Body of pancreas (tissue), 4 donors: ENCODE measurements at regions not wholly inside any gene's neighbourhood (a gene's known extent, or its start where the extent isn't known, plus 50 kb on each side); places are given as distances from the start of the nearest gene placed in this dataset.

Source experiments
- ATAC-seq: fragments of 150-250 bp; one replicate; pipeline ENCODE4 v1.9.1; 2016
- DNase-seq, 4 donors: peaks; one replicate each; pipeline ENCODE4 v3.0.0-alpha.2; 2019
- H3K27ac ChIP-seq, 4 donors: fragments of 200-600 bp; sonication (generic); 1 replicate in 3 of 4; 2 replicates in 1 of 4; pipeline versions ENCODE4 v1.5.1 to v1.6.1; 2016 to 2019; ENCODE audit warnings: mild to moderate bottlenecking in 1 of 4, mixed read lengths in 1 of 4, moderate library complexity in 1 of 4
- H3K27me3 ChIP-seq, 2 donors: fragments of 200-600 bp; sonication (generic); one replicate each; pipeline ENCODE4 v1.6.0; 2016; ENCODE audit warnings: mild to moderate bottlenecking in 1 of 2
- H3K36me3 ChIP-seq, 2 donors: fragments of 200-600 bp; sonication (generic); replicated peaks in 1 of 2; 2 replicates each; pipeline ENCODE4 v1.5.1; 2016; ENCODE audit warnings: low read depth in 2 of 2; ENCODE audit not compliant: insufficient read depth in 1 of 2
- H3K4me1 ChIP-seq: fragments of 200-600 bp; sonication (generic); one replicate; pipeline ENCODE4 v1.6.0; 2016
- H3K4me3 ChIP-seq, 2 donors: fragments of 200-600 bp; sonication (generic); 1 replicate in 1 of 2; 2 replicates in 1 of 2; pipeline ENCODE4 v1.5.1; 2016 to 2019
- H3K9me3 ChIP-seq, 3 donors: fragments of 200-600 bp; sonication (generic); 1 replicate in 2 of 3; 2 replicates in 1 of 3; pipeline ENCODE4 v1.5.1; 2016
- CTCF ChIP-seq, 7 experiments: fragments of 450-650 bp in 4 of 7; fragments of 200-600 bp in 3 of 7; sonication (generic) in 3 of 7; IDR thresholded peaks; one replicate each; pipeline ENCODE4 v1.5.1; 2016 to 2019; ENCODE audit warnings: antibody characterized with exemption in 7 of 7
- POLR2A ChIP-seq, 3 donors: fragments of 450-650 bp; IDR thresholded peaks; one replicate each; pipeline ENCODE4 v1.6.1; 2016; ENCODE audit warnings: antibody characterized with exemption in 3 of 3, mild to moderate bottlenecking in 2 of 3
- WGBS, 2 donors: methylation state at CpG; one replicate each; pipeline ENCODE4 v1.1.5; 2017; 5-methylcytosine and 5-hydroxymethylcytosine counted together
- intact Hi-C: fragments of 100-400 bp; cut with DNase I; formaldehyde crosslinking; loops from one replicate; pipeline ENCODE4 v1.15.1; 2023

GRCh38 chr7:13014011-13014410 is 326.6 kb downstream of the ARL4A start:
- H3K36me3 ChIP-seq, result no peaks in the 10 kb centered on the region
- H3K9me3 ChIP-seq, result no peaks in the 10 kb centered on the region
- no peaks in the 10 kb centered on the region for H3K4me1 ChIP-seq
- no peak overlapping the region for H3K4me3 ChIP-seq
- intact Hi-C loops, result no loop called here
- TF ChIP-seq CTCF (IDR thresholded peaks at IDR 0.05) (no peak), POLR2A (IDR thresholded peaks at IDR 0.05) (no peak)
- DNase-seq, result no peak
- no peaks in the 10 kb centered on the region for H3K27me3 ChIP-seq
- no peak for ATAC-seq
- no peak overlapping the region for H3K27ac ChIP-seq
- WGBS, 2 donors, result 64 to 70% methylated on average over 2 of the region's 2 CpGs

GRCh38 chr7:13016036-13016581 is 328.7 kb downstream of the ARL4A start:
- DNase-seq, result no peak
- H3K27me3 ChIP-seq, result no peaks in the 10 kb centered on the region
- no peak overlapping the region for H3K4me3 ChIP-seq
- H3K36me3 ChIP-seq, result no peaks in the 10 kb centered on the region
- no peaks in the 10 kb centered on the region for H3K4me1 ChIP-seq
- TF ChIP-seq POLR2A (IDR thresholded peaks at IDR 0.05) (no peak), CTCF (IDR thresholded peaks at IDR 0.05) (no peak)
- WGBS, 2 donors, result 92 to 93% methylated on average over 11 of the region's 11 CpGs
- no peak for ATAC-seq
- no peak overlapping the region for H3K27ac ChIP-seq
- intact Hi-C loops, result no loop called here
- no peaks in the 10 kb centered on the region for H3K9me3 ChIP-seq

- DNase-seq (no peak), ATAC-seq (no peak)
- TF ChIP-seq POLR2A (IDR thresholded peaks at IDR 0.05) (no peak), CTCF (IDR thresholded peaks at IDR 0.05) (no peak)
- Histone ChIP-seq H3K27ac (no peak overlapping the region), H3K27me3 (no peaks in the 10 kb centered on the region), H3K9me3 (no peaks in the 10 kb centered on the region), H3K4me3 (no peak overlapping the region), H3K36me3 (no peaks in the 10 kb centered on the region), H3K4me1 (no peaks in the 10 kb centered on the region)
- 74 to 86% methylated on average over 9 of the region's 9 CpGs for WGBS, 2 donors
- intact Hi-C loops, result no loop called here
Observed at GRCh38 chr7:13016592-13017332, 329.3 kb downstream of the ARL4A start.

- no peak for ATAC-seq
- H3K4me1 ChIP-seq, result no peaks in the 10 kb centered on the region
- 56 to 64% methylated on average over 4 of the region's 4 CpGs for WGBS, 2 donors
- no peaks in the 10 kb centered on the region for H3K36me3 ChIP-seq
- TF ChIP-seq CTCF (IDR thresholded peaks at IDR 0.05), result no peak
- no peak for TF ChIP-seq POLR2A (IDR thresholded peaks at IDR 0.05)
- H3K4me3 ChIP-seq, result no peak overlapping the region
- no peak overlapping the region for H3K27ac ChIP-seq
- no peaks in the 10 kb centered on the region for H3K9me3 ChIP-seq
- intact Hi-C loops, result no loop called here
- DNase-seq, result no peak
- no peaks in the 10 kb centered on the region for H3K27me3 ChIP-seq
Observed at GRCh38 chr7:13017333-13017857, 330.0 kb downstream of the ARL4A start.

- Histone ChIP-seq H3K27ac (no peak overlapping the region), H3K4me3 (no peak overlapping the region), H3K4me1 (no peaks in the 10 kb centered on the region), H3K9me3 (no peaks in the 10 kb centered on the region), H3K27me3 (no peaks in the 10 kb centered on the region), H3K36me3 (no peaks in the 10 kb centered on the region)
- intact Hi-C loops, result no loop called here
- TF ChIP-seq POLR2A (IDR thresholded peaks at IDR 0.05), result no peak
- no peak for TF ChIP-seq CTCF (IDR thresholded peaks at IDR 0.05)
- ATAC-seq, result no peak
- DNase-seq, result no peak
Observed at GRCh38 chr7:13017881-13018280, 330.4 kb downstream of the ARL4A start.
